ENCODE measurements at regions not wholly inside any gene's neighbourhood (a gene's known extent, or its start where the extent isn't known, plus 50 kb on each side); places are given as distances from the start of the nearest gene placed in this dataset.

- H3K27me3 ChIP-seq (replicated peaks in 1 of 4; ENCODE audit: control extremely low read depth in 1 of 4, control insufficient read depth in 3 of 4, insufficient read depth in 4 of 4, low read length in 3 of 4), result no peaks in the 10 kb centered on the region
These were observed 278.5 kb upstream of the ONECUT1 start for GRCh38 chr15:53068636-53069035.

GRCh38 chr15:53059273-53060043, 269.3 kb upstream of the ONECUT1 start:
- H3K4me3 ChIP-seq (ENCODE audit: control extremely low read depth in 1 of 5, extremely low read depth in 1 of 5, insufficient read depth in 1 of 5, low read depth in 2 of 5, low read length in 4 of 5), result no peak overlapping the region
- 88% methylated on average over 7 of the region's 10 CpGs for WGBS (ENCODE audit: insufficient coverage)
- ATAC-seq (ENCODE audit: low read depth), result no peak
- H3K79me2 ChIP-seq (ENCODE audit: control insufficient read depth, insufficient read depth, low read length), result no peaks in the 10 kb centered on the region
- H3K36me3 ChIP-seq (replicated peaks in 1 of 2; ENCODE audit: control extremely low read depth in 1 of 2, control insufficient read depth in 1 of 2, extremely low read depth in 1 of 2, insufficient read depth in 2 of 2, low read length in 1 of 2), result no peaks in the 10 kb centered on the region
- no peak for DNase-seq
- no peaks in the 10 kb centered on the region for H3K4me1 Mint-ChIP-seq
- TF ChIP-seq, protein P1, sequence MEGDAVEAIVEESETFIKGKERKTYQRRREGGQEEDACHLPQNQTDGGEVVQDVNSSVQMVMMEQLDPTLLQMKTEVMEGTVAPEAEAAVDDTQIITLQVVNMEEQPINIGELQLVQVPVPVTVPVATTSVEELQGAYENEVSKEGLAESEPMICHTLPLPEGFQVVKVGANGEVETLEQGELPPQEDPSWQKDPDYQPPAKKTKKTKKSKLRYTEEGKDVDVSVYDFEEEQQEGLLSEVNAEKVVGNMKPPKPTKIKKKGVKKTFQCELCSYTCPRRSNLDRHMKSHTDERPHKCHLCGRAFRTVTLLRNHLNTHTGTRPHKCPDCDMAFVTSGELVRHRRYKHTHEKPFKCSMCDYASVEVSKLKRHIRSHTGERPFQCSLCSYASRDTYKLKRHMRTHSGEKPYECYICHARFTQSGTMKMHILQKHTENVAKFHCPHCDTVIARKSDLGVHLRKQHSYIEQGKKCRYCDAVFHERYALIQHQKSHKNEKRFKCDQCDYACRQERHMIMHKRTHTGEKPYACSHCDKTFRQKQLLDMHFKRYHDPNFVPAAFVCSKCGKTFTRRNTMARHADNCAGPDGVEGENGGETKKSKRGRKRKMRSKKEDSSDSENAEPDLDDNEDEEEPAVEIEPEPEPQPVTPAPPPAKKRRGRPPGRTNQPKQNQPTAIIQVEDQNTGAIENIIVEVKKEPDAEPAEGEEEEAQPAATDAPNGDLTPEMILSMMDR (IDR thresholded peaks at IDR 0.05), result no peak
- no peak for TF ChIP-seq EZH2 (IDR thresholded peaks at IDR 0.05; ENCODE audit: borderline replicate concordance, insufficient read depth, low read depth, low read length, poor library complexity, severe bottlenecking)
- H3K4me1 ChIP-seq (ENCODE audit: control insufficient read depth in 2 of 2, insufficient read depth in 2 of 2, low read length in 2 of 2), result no peaks in the 10 kb centered on the region
- no peak overlapping the region for H2AFZ ChIP-seq (ENCODE audit: insufficient read depth, low read depth, low read length, poor library complexity, severe bottlenecking)
- H3K27me3 ChIP-seq (replicated peaks in 1 of 4; ENCODE audit: control extremely low read depth in 1 of 4, control insufficient read depth in 3 of 4, insufficient read depth in 4 of 4, low read length in 3 of 4), result no peaks in the 10 kb centered on the region
- H3K9me3 ChIP-seq (ENCODE audit: control extremely low read depth in 1 of 3, control insufficient read depth in 2 of 3, insufficient read depth in 1 of 3, low read length in 2 of 3), result no peaks in the 10 kb centered on the region
- intact Hi-C loops (cut with micrococcal nuclease), result no loop called here
- ChIA-PET CTCF (no interaction called here), POLR2A (no interaction called here)
- no peak overlapping the region for H3K4me2 ChIP-seq (replicated peaks; ENCODE audit: low read depth, low read length, poor library complexity, severe bottlenecking)
- H3K9ac ChIP-seq (ENCODE audit: low read length), result no peak overlapping the region
- H4K20me1 ChIP-seq (ENCODE audit: control insufficient read depth, insufficient read depth, low read length, poor library complexity, severe bottlenecking), result no peaks in the 10 kb centered on the region
- H3K27ac Mint-ChIP-seq, result no peak overlapping the region
- H3K27me3 Mint-ChIP-seq, result no peaks in the 10 kb centered on the region
- H3K4me3 Mint-ChIP-seq, result no peak overlapping the region
- no peaks in the 10 kb centered on the region for H3K9me3 Mint-ChIP-seq (ENCODE audit: insufficient read depth)
- H3K27ac ChIP-seq (ENCODE audit: low read length in 2 of 2), result no peak overlapping the region

More at GRCh38 chr15:53068636-53069035, 278.5 kb upstream of the ONECUT1 start:
- Histone ChIP-seq H2AFZ (ENCODE audit: insufficient read depth, low read depth, low read length, poor library complexity, severe bottlenecking) (no peak overlapping the region), H3K27ac (ENCODE audit: low read length in 2 of 2) (no peak overlapping the region), H4K20me1 (ENCODE audit: control insufficient read depth, insufficient read depth, low read length, poor library complexity, severe bottlenecking) (no peaks in the 10 kb centered on the region), H3K4me3 (ENCODE audit: control extremely low read depth in 1 of 5, extremely low read depth in 1 of 5, insufficient read depth in 1 of 5, low read depth in 2 of 5, low read length in 4 of 5) (no peak overlapping the region), H3K9me3 (ENCODE audit: control extremely low read depth in 1 of 3, control insufficient read depth in 2 of 3, insufficient read depth in 1 of 3, low read length in 2 of 3) (peaks cover 0 to 5% (median 0%) of the 10 kb centered on the region in 3 donors), H3K9ac (ENCODE audit: low read length) (no peak overlapping the region), H3K36me3 (replicated peaks in 1 of 2; ENCODE audit: control extremely low read depth in 1 of 2, control insufficient read depth in 1 of 2, extremely low read depth in 1 of 2, insufficient read depth in 2 of 2, low read length in 1 of 2) (no peaks in the 10 kb centered on the region), H3K4me2 (replicated peaks; ENCODE audit: low read depth, low read length, poor library complexity, severe bottlenecking) (no peak overlapping the region), H3K79me2 (ENCODE audit: control insufficient read depth, insufficient read depth, low read length) (no peaks in the 10 kb centered on the region), H3K4me1 (ENCODE audit: control insufficient read depth in 2 of 2, insufficient read depth in 2 of 2, low read length in 2 of 2) (no peaks in the 10 kb centered on the region)
- no peak for DNase-seq
- no peaks in the 10 kb centered on the region for H3K9me3 Mint-ChIP-seq (ENCODE audit: insufficient read depth)
- ChIA-PET POLR2A (no interaction called here), CTCF (no interaction called here)
- TF ChIP-seq, protein P1 (IDR thresholded peaks at IDR 0.05), result no peak
- no peak for TF ChIP-seq EZH2 (IDR thresholded peaks at IDR 0.05; ENCODE audit: borderline replicate concordance, insufficient read depth, low read depth, low read length, poor library complexity, severe bottlenecking)
- no peaks in the 10 kb centered on the region for H3K27me3 Mint-ChIP-seq
- no peak overlapping the region for H3K4me3 Mint-ChIP-seq
- no peaks in the 10 kb centered on the region for H3K4me1 Mint-ChIP-seq
- no peak overlapping the region for H3K27ac Mint-ChIP-seq
- no peak for ATAC-seq (ENCODE audit: low read depth)
- WGBS (ENCODE audit: insufficient coverage), result 90% methylated on average over 4 of the region's 4 CpGs
- intact Hi-C loops (cut with micrococcal nuclease), result no loop called here

Measured in B cell (primary cell).